H1 (cell line): ENCODE measurements at regions not wholly inside any gene's neighbourhood (a gene's known extent, or its start where the extent isn't known, plus 50 kb on each side); places are given as distances from the start of the nearest gene placed in this dataset.

ENCODE experiments used
- CTCF ChIA-PET: fragments of 300-600 bp; sonication (Branson Sonifier 250); formaldehyde crosslinking; loops from one replicate; lab custom pipeline; 2021; ENCODE audit not compliant: partially characterized antibody; lab: Charles Lee
- POLR2A ChIA-PET: fragments of 300-600 bp; sonication (Branson Sonifier 250); formaldehyde crosslinking; loops from one replicate; lab custom pipeline; 2021; ENCODE audit warnings: inconsistent platforms; ENCODE audit not compliant: partially characterized antibody; lab: Charles Lee
- DNase-seq, 2 experiments: peaks; one replicate each; pipeline versions ENCODE4 v3.0.0 to v3.0.0-alpha.2; 2010 to 2022; ENCODE audit warnings: low spot score in 2 of 2, low read depth in 1 of 2, mixed read lengths in 1 of 2
- FAIRE-seq: peaks from 2 replicates; lab custom pipeline; 2011; peaks lifted over from hg19 to GRCh38; lab: Jason Lieb, UNC
- H2AFZ ChIP-seq: 2 replicates; pipeline ENCODE4 v1.8.1; 2012; ENCODE audit warnings: low read length, inconsistent platforms
- H2AK5ac ChIP-seq: 2 replicates; pipeline ENCODE4 v1.6.1; 2013; ENCODE audit warnings: low read depth, low read length
- H2BK120ac ChIP-seq: replicated peaks from 2 replicates; pipeline ENCODE3; 2013; ENCODE audit warnings: low read depth, low read length, inconsistent platforms
- H2BK12ac ChIP-seq: 2 replicates; pipeline ENCODE4 v1.6.1; 2013; ENCODE audit warnings: low read depth, low read length
- H2BK15ac ChIP-seq: 2 replicates; pipeline ENCODE4 v1.6.1; 2013; ENCODE audit warnings: low read length
- H2BK20ac ChIP-seq: 2 replicates; pipeline ENCODE4 v1.6.1; 2013; ENCODE audit warnings: low read length
- H2BK5ac ChIP-seq: 2 replicates; pipeline ENCODE4 v1.6.1; 2013; ENCODE audit warnings: low read depth, low read length
- H3K14ac ChIP-seq: 2 replicates; pipeline ENCODE4 v1.6.1; 2013; ENCODE audit warnings: inconsistent platforms; ENCODE audit not compliant: insufficient read length
- H3K18ac ChIP-seq: 2 replicates; pipeline ENCODE4 v1.6.1; 2013; ENCODE audit warnings: low read length; ENCODE audit errors: extremely low read depth
- H3K23ac ChIP-seq: 2 replicates; pipeline ENCODE4 v1.6.1; 2013; ENCODE audit warnings: inconsistent platforms; ENCODE audit not compliant: insufficient read length
- H3K23me2 ChIP-seq: 2 replicates; pipeline ENCODE4 v1.6.1; 2013; ENCODE audit warnings: low read depth, low read length
- H3K27ac ChIP-seq: 2 replicates; pipeline ENCODE4 v1.6.1; 2011; ENCODE audit warnings: low read depth, low read length, inconsistent platforms
- H3K27me3 ChIP-seq, 4 experiments: replicated peaks in 1 of 4; 1 replicate in 1 of 4; 2 replicates in 3 of 4; pipeline versions ENCODE4 v1.6.1 to v1.8.1; 2011 to 2013; ENCODE audit warnings: low read length in 3 of 4, mild to moderate bottlenecking in 3 of 4, inconsistent platforms in 2 of 4, mixed read lengths in 2 of 4, moderate library complexity in 1 of 4; ENCODE audit not compliant: control insufficient read depth in 3 of 4, insufficient read depth in 3 of 4; ENCODE audit errors: extremely low read depth in 1 of 4
- H3K36me3 ChIP-seq, 4 experiments: 2 replicates each; pipeline versions ENCODE4 v1.6.1 to v1.8.1; 2011 to 2013; ENCODE audit warnings: mild to moderate bottlenecking in 4 of 4, low read length in 3 of 4, moderate library complexity in 2 of 4, control low read depth in 1 of 4, inconsistent platforms in 1 of 4; ENCODE audit not compliant: insufficient read depth in 4 of 4, control insufficient read depth in 2 of 4
- H3K4ac ChIP-seq: replicated peaks from 2 replicates; pipeline ENCODE3; 2013; ENCODE audit warnings: low read length, low read depth, mixed read lengths, inconsistent platforms; ENCODE audit not compliant: insufficient read length
- H3K4me1 ChIP-seq, 4 experiments: replicated peaks in 1 of 4; 1 replicate in 1 of 4; 2 replicates in 3 of 4; pipeline versions ENCODE4 v1.6.1 to v1.8.1; 2011 to 2013; ENCODE audit warnings: low read length in 3 of 4, inconsistent platforms in 2 of 4, mixed read lengths in 1 of 4; ENCODE audit not compliant: insufficient read depth in 4 of 4, control insufficient read depth in 3 of 4
- H3K4me2 ChIP-seq, 2 experiments: 2 replicates each; pipeline versions ENCODE4 v1.6.1 to v1.8.1; 2011 to 2013; ENCODE audit warnings: low read depth in 2 of 2, low read length in 2 of 2, control low read depth in 1 of 2, inconsistent platforms in 1 of 2, mild to moderate bottlenecking in 1 of 2; ENCODE audit not compliant: insufficient read depth in 1 of 2
- H3K4me3 ChIP-seq, 4 experiments: fragments of 200-600, 300-600 bp in 1 of 4; sonication (generic), shearing (Covaris generic), sonication (Bioruptor Twin) in 1 of 4; 2 replicates each; pipeline versions ENCODE4 v1.5.1 to v1.8.1; 2011 to 2016; ENCODE audit warnings: low read length in 4 of 4, low read depth in 3 of 4, control low read depth in 2 of 4, inconsistent platforms in 2 of 4, mild to moderate bottlenecking in 2 of 4, mixed read lengths in 1 of 4, moderate library complexity in 1 of 4; ENCODE audit not compliant: insufficient read depth in 2 of 4; ENCODE audit errors: extremely low read depth in 1 of 4
- H3K56ac ChIP-seq: replicated peaks from 2 replicates; pipeline ENCODE3; 2013; ENCODE audit warnings: low read depth, mild to moderate bottlenecking, mixed read lengths, low read length, inconsistent platforms; ENCODE audit not compliant: insufficient read length
- H3K79me1 ChIP-seq: 2 replicates; pipeline ENCODE4 v1.6.1; 2013; ENCODE audit warnings: low read depth, low read length, control low read depth
- H3K79me2 ChIP-seq, 2 experiments: 2 replicates each; pipeline versions ENCODE4 v1.6.1 to v1.8.1; 2012 to 2013; ENCODE audit warnings: low read length in 2 of 2, mild to moderate bottlenecking in 2 of 2, inconsistent platforms in 1 of 2; ENCODE audit not compliant: insufficient read depth in 2 of 2, control insufficient read depth in 1 of 2
- H3K9ac ChIP-seq, 4 experiments: replicated peaks in 1 of 4; 1 replicate in 1 of 4; 2 replicates in 3 of 4; pipeline versions ENCODE4 v1.6.1 to v1.8.1; 2011 to 2013; ENCODE audit warnings: low read depth in 3 of 4, low read length in 3 of 4, control low read depth in 2 of 4, mild to moderate bottlenecking in 2 of 4, moderate library complexity in 2 of 4, inconsistent platforms in 1 of 4; ENCODE audit errors: extremely low read depth in 1 of 4
- H3K9me3 ChIP-seq, 2 experiments: 2 replicates each; pipeline versions ENCODE4 v1.6.1 to v1.8.1; 2012 to 2013; ENCODE audit warnings: mild to moderate bottlenecking in 2 of 2, moderate library complexity in 2 of 2, control low read depth in 1 of 2, inconsistent platforms in 1 of 2, low read depth in 1 of 2, low read length in 1 of 2, mixed read lengths in 1 of 2; ENCODE audit not compliant: insufficient read depth in 2 of 2
- H4K20me1 ChIP-seq, 2 experiments: replicated peaks in 1 of 2; 2 replicates each; pipeline versions ENCODE3 to v1.8.1; 2011 to 2013; ENCODE audit warnings: inconsistent platforms in 2 of 2, low read length in 2 of 2, mild to moderate bottlenecking in 1 of 2; ENCODE audit not compliant: insufficient read depth in 2 of 2, control insufficient read depth in 1 of 2
- H4K5ac ChIP-seq: 2 replicates; pipeline ENCODE4 v1.6.1; 2013; ENCODE audit warnings: low read length, low read depth, mixed read lengths, inconsistent platforms; ENCODE audit not compliant: insufficient read length
- H4K8ac ChIP-seq: 2 replicates; pipeline ENCODE4 v1.8.0; 2013; ENCODE audit warnings: mild to moderate bottlenecking, moderate library complexity, low read length, inconsistent platforms; ENCODE audit not compliant: insufficient read depth; ENCODE audit errors: extremely low read depth
- H4K91ac ChIP-seq: replicated peaks from 2 replicates; pipeline ENCODE3; 2013; ENCODE audit warnings: low read length, mixed read lengths, inconsistent platforms; ENCODE audit not compliant: insufficient read length
- POU5F1 ChIP-seq: IDR thresholded peaks from 2 replicates; pipeline ENCODE4 v1.6.1; 2011; ENCODE audit warnings: low read depth, mild to moderate bottlenecking, low read length, moderate library complexity
- RXRA ChIP-seq: IDR thresholded peaks from 2 replicates; pipeline ENCODE4 v1.6.1; 2011; ENCODE audit warnings: low read depth, mild to moderate bottlenecking, low read length, moderate library complexity; ENCODE audit not compliant: insufficient read depth
- ZNF274 ChIP-seq: IDR thresholded peaks from 2 replicates; pipeline ENCODE4 v1.7.0; 2012; ENCODE audit warnings: low read length, borderline replicate concordance; ENCODE audit errors: extremely low read depth
- WGBS, 2 experiments: shearing (Covaris generic) in 1 of 2; methylation state at CpG; one replicate each; pipeline versions ENCODE4 v1.1.6 to v1.1.7; 2013 to 2015; ENCODE audit warnings: low lambda C conversion rate in 2 of 2, mixed read lengths in 2 of 2, inconsistent platforms in 1 of 2, low coverage in 1 of 2, missing lambda C conversion rate in 1 of 2; ENCODE audit not compliant: insufficient replicate concordance in 2 of 2, insufficient coverage in 1 of 2, insufficient read length in 1 of 2; ENCODE audit errors: extremely low coverage in 1 of 2, missing lambda C conversion rate in 1 of 2; 5-methylcytosine and 5-hydroxymethylcytosine counted together

DNA sequence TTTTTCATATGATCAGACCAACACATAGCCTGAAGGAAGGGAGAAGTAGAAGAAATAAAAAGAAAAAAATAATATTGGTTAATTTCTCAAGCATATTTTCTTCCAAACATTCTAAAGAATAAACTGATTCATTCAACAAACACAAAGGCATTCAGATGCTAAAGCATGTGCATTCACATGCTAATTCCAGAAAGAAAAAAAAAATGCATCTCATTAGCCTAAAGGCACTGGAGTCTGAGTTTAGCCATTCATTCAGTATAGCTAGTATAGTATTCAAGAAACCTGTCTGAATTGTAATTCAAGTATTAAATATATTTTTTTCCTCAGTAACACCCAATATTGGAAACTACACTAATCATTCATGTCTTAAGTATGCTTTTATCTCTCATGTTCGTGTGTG, 61.0 kb upstream of the FER start:
- peak overlapping the region; percentile 33 for H3K56ac ChIP-seq
- FAIRE-seq (no peak), DNase-seq (no peak)
- H3K27ac ChIP-seq = peak overlapping the region; percentile 68; the same call in 1 of the 2 replicates
- H3K9ac ChIP-seq = no peak overlapping the region
- H4K20me1 ChIP-seq = no peaks in the 10 kb centered on the region
- H4K5ac ChIP-seq = peak overlapping the region; percentile 93
- H3K79me2 ChIP-seq = no peaks in the 10 kb centered on the region
- H2BK20ac ChIP-seq = peak overlapping the region; percentile 95; the same call in 1 of the 2 replicates
- peak overlapping the region; percentile 20 to 55; a peak in 3 of 4 replicates for H3K4me2 ChIP-seq
- H3K23ac ChIP-seq = no peak overlapping the region
- no peak overlapping the region; a peak in 1 of 8 replicates for H3K4me3 ChIP-seq
- no peaks in the 10 kb centered on the region for H3K27me3 ChIP-seq
- TF ChIP-seq ZNF274 (no peak), RXRA (no peak), POU5F1 (peak; percentile 38; the same call in 1 of the 2 replicates)
- H2BK120ac ChIP-seq = peak overlapping the region; percentile 99
- ChIA-PET CTCF (interaction anchor here (0.8 to 1.5 kb wide), 6 partner anchors 10 to 475 kb away, joined by 3 to 9 read pairs (median 4); no protein-coding TSS in a partner anchor), POLR2A (interaction anchor here (0.6 to 5.7 kb wide), 5 partner anchors 9 to 495 kb away, joined by 3 to 44 read pairs (median 6); partner anchors contain the start of gene FER)
- H2BK5ac ChIP-seq = peak overlapping the region; percentile 97
- no peak overlapping the region; the same call in 1 of the 2 replicates for H4K8ac ChIP-seq
- H3K4me1 ChIP-seq = peaks cover 6 to 20% (median 13%) of the 10 kb centered on the region in 4 experiments
- H3K18ac ChIP-seq = peak overlapping the region; percentile 97
- H3K14ac ChIP-seq = no peak overlapping the region
- peak overlapping the region; percentile 98 for H4K91ac ChIP-seq
- H2AFZ ChIP-seq = no peak overlapping the region
- peaks cover 0 to 3% of the 10 kb centered on the region in 2 experiments; a peak in 1 of 4 replicates for H3K9me3 ChIP-seq
- no peaks in the 10 kb centered on the region; the same call in 1 of the 2 replicates for H3K23me2 ChIP-seq
- 25% methylated on average over 1 of the region's 1 CpG; no CpG with 5 or more reads in 1 of the 2 experiments for WGBS, 2 experiments
- H3K36me3 ChIP-seq = no peaks in the 10 kb centered on the region
- H3K4ac ChIP-seq = peak overlapping the region; percentile 47
- H3K79me1 ChIP-seq = no peaks in the 10 kb centered on the region
- no peak overlapping the region for H2AK5ac ChIP-seq
- H2BK12ac ChIP-seq = peak overlapping the region; percentile 99
- no peak overlapping the region for H2BK15ac ChIP-seq
